ENCODE measurements at regions not wholly inside any gene's neighbourhood (a gene's known extent, or its start where the extent isn't known, plus 50 kb on each side); places are given as distances from the start of the nearest gene placed in this dataset.
"Not testable (repeated sequence)": the region's sequence is repeated elsewhere in the genome, so short reads cannot be mapped to it uniquely, and the experiment has no call there.

- peak; percentile 86 to 93 for DNase-seq (ENCODE audit: low read depth in 2 of 2)
Measured at GRCh38 chr3:125916376-125916978, 52.5 kb upstream of the ROPN1B start.

- DNase-seq (ENCODE audit: low read depth in 2 of 2): not testable (repeated sequence)
Measured at GRCh38 chr3:125917020-125917549, 51.9 kb upstream of the ROPN1B start.

GRCh38 chr3:125918024-125918423 is 51.0 kb upstream of the ROPN1B start:
- not testable (repeated sequence) for DNase-seq (ENCODE audit: low read depth in 2 of 2)

- DNase-seq (ENCODE audit: low read depth in 2 of 2): not testable (repeated sequence)
Measured at GRCh38 chr3:125918451-125918850, 50.5 kb upstream of the ROPN1B start.

- not testable (repeated sequence) for DNase-seq (ENCODE audit: low read depth in 2 of 2)
Measured at GRCh38 chr3:125918866-125919265, 50.1 kb upstream of the ROPN1B start.
